Pancreas (tissue), 10 donors: ENCODE measurements at regions not wholly inside any gene's neighbourhood (a gene's known extent, or its start where the extent isn't known, plus 50 kb on each side); places are given as distances from the start of the nearest gene placed in this dataset.
"Not testable (repeated sequence)": the region's sequence is repeated elsewhere in the genome, so short reads cannot be mapped to it uniquely, and the experiment has no call there.

Experiments used
- ATAC-seq, 4 donors: fragments of 200-7000 bp; cut with Tn5 transposase; one replicate each; pipeline versions ENCODE4 v1.8.0 to v1.9.1; 2020; ENCODE audit warnings: mild to moderate bottlenecking in 4 of 4, moderate library complexity in 4 of 4
- DNase-seq, 6 donors: peaks; one replicate each; pipeline ENCODE4 v3.0.0-alpha.2; 2020
- FAIRE-seq: peaks from 2 replicates; lab custom pipeline; 2012; peaks lifted over from hg19 to GRCh38; lab: Jason Lieb, UNC
- H3K27ac ChIP-seq, 4 donors: fragments of 200-600 bp; sonication (generic); 1 replicate in 3 of 4; 2 replicates in 1 of 4; pipeline versions ENCODE4 v1.5.0 to v1.8.0; 2020
- H3K27me3 ChIP-seq, 4 donors: fragments of 200-600 bp; one replicate each; pipeline ENCODE4 v1.8.0; 2021
- H3K36me3 ChIP-seq, 3 donors: fragments of 200-600 bp; sonication (generic) in 1 of 3; one replicate each; pipeline versions ENCODE4 v1.5.0 to v1.8.0; 2020 to 2021
- H3K4me1 ChIP-seq, 3 donors: fragments of 200-600 bp; one replicate each; pipeline ENCODE4 v1.8.0; 2021
- H3K4me3 ChIP-seq, 4 donors: fragments of 200-600 bp; sonication (generic) in 2 of 4; one replicate each; pipeline versions ENCODE4 v1.5.0 to v1.8.0; 2020 to 2021
- H3K9me3 ChIP-seq, 4 donors: fragments of 200-600 bp; one replicate each; pipeline ENCODE4 v1.8.0; 2021
- WGBS, 2 donors: extraction: QIAGEN DNeasy Blood & Tissue Kit; methylation state at CpG; one replicate each; pipeline ENCODE4 v1.1.7; 2013; 5-methylcytosine and 5-hydroxymethylcytosine counted together
- intact Hi-C, 3 donors: fragments of 100-400 bp; cut with DNase I; formaldehyde crosslinking; loops; one replicate each; pipeline versions ENCODE4 v1.11.1 to v1.14.2; 2022
- TF ChIP-seq, protein P1 (sequence below), 4 donors: fragments of 200-600 bp; sonication (generic) in 3 of 4; IDR thresholded peaks; one replicate each; pipeline versions ENCODE4 v1.5.0 to v1.8.0; 2021; ENCODE audit warnings: antibody characterized with exemption in 4 of 4
- donor health status: healthy with polysubstance abuse.
- donor health status: DM: no; HTN: no; CAD: no; lungs with moderate emphysema.
- donor health status: DM: no; HTN: no; CAD: no.
- donor health status: control.
- donor health status: control.
- donor health status: Bipolar disorder and iron deficiency.
- donor health status: DM: yes; HTN: yes; CAD: no.
- donor health status: DM: no; HTN: no; CAD: no.
- donor health status: DM: no; HTN: no; CAD: no.
- donor health status: DM: yes; HTN: yes; CAD: no.

DNA sequence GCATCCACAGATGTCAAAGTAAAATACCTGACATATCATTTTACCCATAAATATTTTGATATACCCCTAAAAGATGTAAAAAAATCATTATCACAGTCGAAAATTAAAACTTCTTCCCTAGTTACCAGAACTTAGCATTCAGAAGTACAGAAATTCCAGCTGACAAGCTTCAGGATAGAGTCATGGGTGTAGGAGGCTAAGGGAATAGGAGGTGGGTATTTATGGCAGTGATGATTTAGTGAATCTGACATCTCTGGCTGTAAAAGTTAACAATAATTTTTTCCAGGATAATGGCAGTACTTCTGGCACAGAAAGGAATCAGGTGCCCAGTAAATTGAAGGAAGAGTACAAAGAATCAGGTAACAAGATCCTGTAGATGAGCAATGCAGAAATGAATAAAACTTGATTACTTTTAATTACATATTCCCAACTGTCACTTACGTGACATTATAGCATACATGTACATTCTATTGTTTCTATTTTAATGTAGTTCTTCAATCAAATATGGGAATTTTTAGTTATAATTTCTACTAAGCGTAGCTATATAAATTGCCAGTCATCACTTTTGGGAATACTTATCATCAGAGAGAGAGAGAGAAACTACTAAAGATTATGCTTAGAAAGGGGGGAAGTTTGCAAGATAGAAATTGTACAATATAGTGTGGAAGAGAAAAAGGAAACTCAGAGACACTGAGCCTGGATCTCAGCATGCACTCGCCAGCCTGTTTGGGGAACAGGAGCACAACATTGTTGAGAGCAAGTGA, 143.4 kb downstream of the TMEM144 start:
- H3K9me3 ChIP-seq: no peaks in the 10 kb centered on the region
- DNase-seq: no peak
- WGBS, 2 donors: 80 to 85% methylated on average over 4 of the region's 4 CpGs

DNA sequence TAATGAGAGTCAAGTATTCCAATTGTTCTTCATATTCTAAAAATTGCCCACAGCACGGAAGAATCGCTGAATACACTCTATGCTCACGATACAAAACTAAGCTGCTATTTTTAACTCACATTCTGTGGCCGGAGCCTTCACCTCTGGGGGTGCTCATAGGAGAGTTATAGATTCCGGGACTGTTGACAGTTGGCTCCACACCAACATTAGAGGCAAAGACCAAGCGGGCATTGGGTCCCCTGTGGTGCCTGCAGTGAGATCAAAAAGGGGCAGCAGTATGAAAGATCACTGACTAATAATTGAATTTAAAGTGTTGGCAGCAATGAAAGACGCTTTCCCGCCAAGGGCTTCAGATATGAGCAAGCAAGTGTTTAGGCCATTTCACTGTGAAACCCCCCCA, 146.0 kb downstream of the TMEM144 start:
- no peaks in the 10 kb centered on the region for H3K4me1 ChIP-seq
- TF ChIP-seq, protein P1, sequence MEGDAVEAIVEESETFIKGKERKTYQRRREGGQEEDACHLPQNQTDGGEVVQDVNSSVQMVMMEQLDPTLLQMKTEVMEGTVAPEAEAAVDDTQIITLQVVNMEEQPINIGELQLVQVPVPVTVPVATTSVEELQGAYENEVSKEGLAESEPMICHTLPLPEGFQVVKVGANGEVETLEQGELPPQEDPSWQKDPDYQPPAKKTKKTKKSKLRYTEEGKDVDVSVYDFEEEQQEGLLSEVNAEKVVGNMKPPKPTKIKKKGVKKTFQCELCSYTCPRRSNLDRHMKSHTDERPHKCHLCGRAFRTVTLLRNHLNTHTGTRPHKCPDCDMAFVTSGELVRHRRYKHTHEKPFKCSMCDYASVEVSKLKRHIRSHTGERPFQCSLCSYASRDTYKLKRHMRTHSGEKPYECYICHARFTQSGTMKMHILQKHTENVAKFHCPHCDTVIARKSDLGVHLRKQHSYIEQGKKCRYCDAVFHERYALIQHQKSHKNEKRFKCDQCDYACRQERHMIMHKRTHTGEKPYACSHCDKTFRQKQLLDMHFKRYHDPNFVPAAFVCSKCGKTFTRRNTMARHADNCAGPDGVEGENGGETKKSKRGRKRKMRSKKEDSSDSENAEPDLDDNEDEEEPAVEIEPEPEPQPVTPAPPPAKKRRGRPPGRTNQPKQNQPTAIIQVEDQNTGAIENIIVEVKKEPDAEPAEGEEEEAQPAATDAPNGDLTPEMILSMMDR (IDR thresholded peaks at IDR 0.05): no peak
- H3K9me3 ChIP-seq: no peaks in the 10 kb centered on the region
- WGBS, 2 donors: 68 to 71% methylated on average over 8 of the region's 8 CpGs
- FAIRE-seq (no peak), DNase-seq (no peak), ATAC-seq (no peak)
- H3K27ac ChIP-seq: no peak overlapping the region
- no peaks in the 10 kb centered on the region for H3K27me3 ChIP-seq
- no peaks in the 10 kb centered on the region for H3K36me3 ChIP-seq
- intact Hi-C loops: no loop called here
- no peak overlapping the region for H3K4me3 ChIP-seq

More for the DNA sequence above, 143.4 kb downstream of the TMEM144 start:
- ATAC-seq: no peak
- no peaks in the 10 kb centered on the region for H3K27me3 ChIP-seq
- TF ChIP-seq, protein P1 (IDR thresholded peaks at IDR 0.05): no peak
- H3K36me3 ChIP-seq: no peaks in the 10 kb centered on the region
- intact Hi-C loops: no loop called here
- no peaks in the 10 kb centered on the region for H3K4me1 ChIP-seq
- no peak overlapping the region for H3K4me3 ChIP-seq
- no peak for FAIRE-seq
- H3K27ac ChIP-seq: no peak overlapping the region

DNA sequence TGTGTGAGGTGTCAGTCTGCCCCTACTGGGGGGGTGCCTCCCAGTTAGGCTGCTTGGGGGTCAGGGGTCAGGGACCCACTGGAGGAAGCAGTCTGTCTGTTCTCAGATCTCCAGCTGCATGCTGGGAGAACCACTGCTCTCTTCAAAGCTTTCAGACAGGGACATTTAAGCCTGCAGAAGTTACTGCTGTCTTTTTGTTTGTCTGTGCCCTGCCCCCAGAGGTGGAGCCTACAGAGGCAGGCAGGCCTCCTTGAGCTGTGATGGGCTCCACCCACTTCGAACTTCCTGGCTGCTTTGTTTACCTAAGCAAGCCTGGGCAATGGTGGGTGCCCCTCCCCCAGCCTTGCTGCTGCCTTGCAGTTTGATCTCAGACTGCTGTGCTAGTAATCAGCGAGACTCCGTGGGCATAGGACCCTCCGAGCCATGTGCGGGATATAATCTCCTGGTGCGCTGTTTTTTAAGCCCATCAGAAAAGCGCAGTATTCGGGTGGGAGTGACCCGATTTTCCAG, 153.7 kb upstream of the RXFP1 start:
- FAIRE-seq, H3K27ac ChIP-seq, intact Hi-C loops, DNase-seq, H3K36me3 ChIP-seq, H3K27me3 ChIP-seq, ATAC-seq, H3K9me3 ChIP-seq, H3K4me1 ChIP-seq, H3K4me3 ChIP-seq: not testable (repeated sequence)
- 81 to 90% methylated on average over 9 of the region's 9 CpGs for WGBS, 2 donors

GRCh38 chr4:158371158-158371557, 150.5 kb upstream of the RXFP1 start:
- no peak overlapping the region for H3K27ac ChIP-seq
- 76 to 84% methylated on average over 3 of the region's 3 CpGs for WGBS, 2 donors
- FAIRE-seq: no peak
- no peak for DNase-seq
- H3K4me1 ChIP-seq: no peaks in the 10 kb centered on the region
- no peaks in the 10 kb centered on the region for H3K27me3 ChIP-seq
- TF ChIP-seq, protein P1 (IDR thresholded peaks at IDR 0.05): no peak
- ATAC-seq: no peak
- intact Hi-C loops: no loop called here
- H3K9me3 ChIP-seq: no peaks in the 10 kb centered on the region
- H3K4me3 ChIP-seq: no peak overlapping the region
- no peaks in the 10 kb centered on the region for H3K36me3 ChIP-seq

DNA sequence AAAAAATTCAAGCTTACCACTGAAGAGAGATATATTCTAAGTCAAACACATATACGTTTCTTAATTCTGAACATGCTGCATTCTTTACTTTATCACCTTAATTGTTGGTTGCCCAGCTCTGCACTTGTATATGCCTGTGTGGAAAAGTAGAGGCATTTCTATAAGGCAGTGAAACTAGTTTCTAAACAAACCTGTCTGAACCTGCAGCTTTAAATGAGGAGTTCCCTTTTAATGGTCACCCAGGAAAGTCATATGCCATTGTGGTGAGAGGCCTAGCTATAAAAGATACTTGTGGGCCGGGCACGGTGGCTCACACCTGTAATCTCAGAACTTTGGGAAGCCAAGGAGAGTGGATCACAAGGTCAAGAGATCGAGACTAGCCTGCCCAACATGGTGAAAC, 147.4 kb upstream of the RXFP1 start:
- Histone ChIP-seq H3K36me3 (no peaks in the 10 kb centered on the region), H3K27me3 (no peaks in the 10 kb centered on the region), H3K4me1 (no peaks in the 10 kb centered on the region), H3K9me3 (no peaks in the 10 kb centered on the region), H3K27ac (no peak overlapping the region), H3K4me3 (no peak overlapping the region)
- TF ChIP-seq, protein P1 (IDR thresholded peaks at IDR 0.05): no peak
- WGBS, 2 donors: 72 to 80% methylated on average over 4 of the region's 4 CpGs
- intact Hi-C loops: no loop called here
- DNase-seq: no peak
- ATAC-seq: no peak
- no peak for FAIRE-seq
